Small intestine (tissue), 7 donors: ENCODE measurements at regions not wholly inside any gene's neighbourhood (a gene's known extent, or its start where the extent isn't known, plus 50 kb on each side); places are given as distances from the start of the nearest gene placed in this dataset.
"Not testable (repeated sequence)": the region's sequence is repeated elsewhere in the genome, so short reads cannot be mapped to it uniquely, and the experiment has no call there.

Source experiments
- DNase-seq, 2 donors: peaks; one replicate each; pipeline versions ENCODE4 v3.0.0 to v3.0.0-alpha.2; 2013
- FAIRE-seq: peaks from 2 replicates; lab custom pipeline; 2012; peaks lifted over from hg19 to GRCh38; lab: Jason Lieb, UNC
- H3K27ac ChIP-seq, 3 donors: one replicate each; pipeline ENCODE4 v1.5.1; 2013; ENCODE audit warnings: low read length in 2 of 3, mild to moderate bottlenecking in 2 of 3, control low read depth in 1 of 3, inconsistent platforms in 1 of 3, low read depth in 1 of 3, moderate library complexity in 1 of 3
- H3K27me3 ChIP-seq, 3 donors: one replicate each; pipeline ENCODE4 v1.6.1; 2013; ENCODE audit warnings: low read length in 3 of 3, inconsistent platforms in 1 of 3; ENCODE audit not compliant: control insufficient read depth in 3 of 3, insufficient read depth in 3 of 3
- H3K36me3 ChIP-seq, 3 donors: one replicate each; pipeline ENCODE4 v1.6.1; 2013; ENCODE audit warnings: low read length in 3 of 3, inconsistent platforms in 1 of 3, low read depth in 1 of 3, mild to moderate bottlenecking in 1 of 3, moderate library complexity in 1 of 3; ENCODE audit not compliant: control insufficient read depth in 3 of 3, insufficient read depth in 2 of 3
- H3K4me1 ChIP-seq, 3 donors: one replicate each; pipeline ENCODE4 v1.6.1; 2013; ENCODE audit warnings: low read length in 2 of 3, inconsistent platforms in 1 of 3, low read depth in 1 of 3, mild to moderate bottlenecking in 1 of 3, moderate library complexity in 1 of 3; ENCODE audit not compliant: control insufficient read depth in 3 of 3, insufficient read depth in 2 of 3
- H3K4me3 ChIP-seq, 3 donors: one replicate each; pipeline ENCODE4 v1.5.1; 2013; ENCODE audit warnings: low read length in 3 of 3, control low read depth in 1 of 3, inconsistent platforms in 1 of 3, low read depth in 1 of 3, mild to moderate bottlenecking in 1 of 3, moderate library complexity in 1 of 3
- H3K9me3 ChIP-seq, 2 donors: one replicate each; pipeline ENCODE4 v1.6.1; 2013; ENCODE audit warnings: low read depth in 1 of 2, low read length in 1 of 2; ENCODE audit not compliant: control insufficient read depth in 2 of 2, insufficient read depth in 1 of 2
- WGBS, 3 donors: extraction: QIAGEN DNeasy Blood & Tissue Kit; methylation state at CpG; one replicate each; pipeline ENCODE4 v1.1.7; 2013; 5-methylcytosine and 5-hydroxymethylcytosine counted together
- donor health status: healthy with polysubstance abuse.
- donor health status: control.
- donor health status: control.
- donor health status: Bipolar disorder and iron deficiency.
- donor health status: healthy.

GRCh38 chr6:115842338-115842737 lies 218.4 kb downstream of the FRK start:
- H3K4me3 ChIP-seq, result no peak overlapping the region
- H3K36me3 ChIP-seq, result no peaks in the 10 kb centered on the region
- no peaks in the 10 kb centered on the region for H3K4me1 ChIP-seq
- WGBS, 3 donors, result 72 to 82% (median 81%) methylated on average over 3 of the region's 3 CpGs
- H3K9me3 ChIP-seq, result no peaks in the 10 kb centered on the region
- H3K27me3 ChIP-seq, result no peaks in the 10 kb centered on the region
- no peak overlapping the region for H3K27ac ChIP-seq
- FAIRE-seq (no peak), DNase-seq (no peak)

- no peak overlapping the region for H3K4me3 ChIP-seq
- no peak for FAIRE-seq
- no peak for DNase-seq
- H3K4me1 ChIP-seq, result no peaks in the 10 kb centered on the region
- WGBS, 3 donors, result 89 to 92% (median 91%) methylated on average over 7 of the region's 7 CpGs
- H3K36me3 ChIP-seq, result no peaks in the 10 kb centered on the region
- H3K27me3 ChIP-seq, result no peaks in the 10 kb centered on the region
- H3K9me3 ChIP-seq, result no peaks in the 10 kb centered on the region
- no peak overlapping the region for H3K27ac ChIP-seq
These were observed 221.0 kb downstream of the FRK start for GRCh38 chr6:115839583-115840181.

- Histone ChIP-seq H3K27me3 (no peaks in the 10 kb centered on the region), H3K36me3 (no peaks in the 10 kb centered on the region), H3K4me1 (no peaks in the 10 kb centered on the region), H3K9me3 (no peaks in the 10 kb centered on the region), H3K27ac (no peak overlapping the region), H3K4me3 (no peak overlapping the region)
- FAIRE-seq (no peak), DNase-seq (peak; percentile 3 to 19)
- 56 to 65% (median 58%) methylated on average over 3 of the region's 3 CpGs for WGBS, 3 donors
These were observed 221.8 kb downstream of the FRK start for GRCh38 chr6:115838763-115839401.

- no peaks in the 10 kb centered on the region for H3K4me1 ChIP-seq
- H3K36me3 ChIP-seq, result no peaks in the 10 kb centered on the region
- 81 to 85% (median 84%) methylated on average over 4 of the region's 4 CpGs for WGBS, 3 donors
- DNase-seq, result no peak
- no peaks in the 10 kb centered on the region for H3K9me3 ChIP-seq
- no peaks in the 10 kb centered on the region for H3K27me3 ChIP-seq
- H3K27ac ChIP-seq, result no peak overlapping the region
- no peak for FAIRE-seq
- H3K4me3 ChIP-seq, result no peak overlapping the region
These were observed 222.5 kb downstream of the FRK start for GRCh38 chr6:115838216-115838615.

GRCh38 chr6:115836374-115836773 lies 224.3 kb downstream of the FRK start:
- FAIRE-seq, H3K27ac ChIP-seq, H3K4me3 ChIP-seq, H3K27me3 ChIP-seq, H3K36me3 ChIP-seq, H3K9me3 ChIP-seq, DNase-seq, H3K4me1 ChIP-seq: not testable (repeated sequence)
- 94 to 95% (median 94%) methylated on average over 10 to 13 of the region's 13 CpGs for WGBS, 3 donors

GRCh38 chr6:115835314-115835713 lies 225.4 kb downstream of the FRK start:
- no peak overlapping the region for H3K27ac ChIP-seq
- H3K4me3 ChIP-seq, result no peak overlapping the region
- FAIRE-seq (no peak), DNase-seq (no peak)
- H3K4me1 ChIP-seq, result no peaks in the 10 kb centered on the region
- 31 to 62% (median 46%) methylated on average over 2 of the region's 2 CpGs for WGBS, 3 donors
- H3K36me3 ChIP-seq, result no peaks in the 10 kb centered on the region
- H3K27me3 ChIP-seq, result no peaks in the 10 kb centered on the region
- H3K9me3 ChIP-seq, result no peaks in the 10 kb centered on the region

- H3K9me3 ChIP-seq, H3K4me3 ChIP-seq, DNase-seq, FAIRE-seq, H3K27ac ChIP-seq, H3K36me3 ChIP-seq, H3K27me3 ChIP-seq, H3K4me1 ChIP-seq: not testable (repeated sequence)
- WGBS, 3 donors, result 89 to 94% (median 90%) methylated on average over 15 to 27 of the region's 27 CpGs
These were observed 226.1 kb downstream of the FRK start for GRCh38 chr6:115834542-115834941.

- 8 to 34% (median 20%) methylated on average over 1 of the region's 1 CpG for WGBS, 3 donors
- no peak for FAIRE-seq
- no peak for DNase-seq
These were observed 227.9 kb downstream of the FRK start for GRCh38 chr6:115832786-115833185.

GRCh38 chr6:115832186-115832585 lies 228.5 kb downstream of the FRK start:
- no peak overlapping the region for H3K4me3 ChIP-seq
- DNase-seq, result no peak

More at GRCh38 chr6:115832786-115833185, 227.9 kb downstream of the FRK start:
- no peak overlapping the region for H3K27ac ChIP-seq
- no peak overlapping the region for H3K4me3 ChIP-seq
- H3K27me3 ChIP-seq, result no peaks in the 10 kb centered on the region
- no peaks in the 10 kb centered on the region for H3K9me3 ChIP-seq
- no peaks in the 10 kb centered on the region for H3K36me3 ChIP-seq
- no peaks in the 10 kb centered on the region for H3K4me1 ChIP-seq

More at GRCh38 chr6:115832186-115832585, 228.5 kb downstream of the FRK start:
- WGBS, 3 donors, result 88 to 94% (median 89%) methylated on average over 1 of the region's 1 CpG
- Histone ChIP-seq H3K9me3 (no peaks in the 10 kb centered on the region), H3K36me3 (no peaks in the 10 kb centered on the region), H3K27me3 (no peaks in the 10 kb centered on the region), H3K27ac (no peak overlapping the region), H3K4me1 (no peaks in the 10 kb centered on the region)
- FAIRE-seq, result no peak
